Peyer's patch (tissue), 4 donors: ENCODE measurements at regions not wholly inside any gene's neighbourhood (a gene's known extent, or its start where the extent isn't known, plus 50 kb on each side); places are given as distances from the start of the nearest gene placed in this dataset.

Source experiments
- POLR2A ChIP-seq, 2 donors: fragments of 450-650 bp; IDR thresholded peaks; one replicate each; pipeline ENCODE4 v1.5.1; 2017; ENCODE audit warnings: antibody characterized with exemption in 2 of 2, mild to moderate bottlenecking in 2 of 2, moderate library complexity in 2 of 2
- TF ChIP-seq, protein P1 (sequence below), 6 experiments: fragments of 450-650 bp in 4 of 6; fragments of 200-600 bp in 2 of 6; sonication (generic) in 1 of 6; IDR thresholded peaks; one replicate each; pipeline ENCODE4 v1.5.1; 2017 to 2019; ENCODE audit warnings: antibody characterized with exemption in 6 of 6, mild to moderate bottlenecking in 3 of 6, moderate library complexity in 1 of 6

DNA sequence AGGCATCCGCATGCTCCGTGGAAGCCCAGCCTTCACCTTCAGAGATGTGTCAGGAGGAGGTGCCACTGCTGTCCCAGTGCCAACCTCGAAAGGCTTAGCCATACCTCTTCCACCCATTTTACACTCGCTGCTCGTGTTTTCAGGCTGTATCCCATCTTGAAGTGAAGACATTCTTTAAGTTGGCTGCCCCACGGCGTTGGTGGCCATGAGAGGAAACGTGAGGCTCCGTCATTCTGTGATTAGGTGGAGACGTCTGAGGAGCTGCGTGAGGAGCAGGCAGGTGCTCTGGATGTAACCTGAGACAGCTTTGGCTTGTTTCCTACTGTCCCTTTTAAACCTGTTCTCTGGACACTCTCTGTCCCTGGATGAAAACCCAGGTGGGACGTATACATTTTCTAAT lies 159.9 kb upstream of the RNF32 start:
- TF ChIP-seq, protein P1, sequence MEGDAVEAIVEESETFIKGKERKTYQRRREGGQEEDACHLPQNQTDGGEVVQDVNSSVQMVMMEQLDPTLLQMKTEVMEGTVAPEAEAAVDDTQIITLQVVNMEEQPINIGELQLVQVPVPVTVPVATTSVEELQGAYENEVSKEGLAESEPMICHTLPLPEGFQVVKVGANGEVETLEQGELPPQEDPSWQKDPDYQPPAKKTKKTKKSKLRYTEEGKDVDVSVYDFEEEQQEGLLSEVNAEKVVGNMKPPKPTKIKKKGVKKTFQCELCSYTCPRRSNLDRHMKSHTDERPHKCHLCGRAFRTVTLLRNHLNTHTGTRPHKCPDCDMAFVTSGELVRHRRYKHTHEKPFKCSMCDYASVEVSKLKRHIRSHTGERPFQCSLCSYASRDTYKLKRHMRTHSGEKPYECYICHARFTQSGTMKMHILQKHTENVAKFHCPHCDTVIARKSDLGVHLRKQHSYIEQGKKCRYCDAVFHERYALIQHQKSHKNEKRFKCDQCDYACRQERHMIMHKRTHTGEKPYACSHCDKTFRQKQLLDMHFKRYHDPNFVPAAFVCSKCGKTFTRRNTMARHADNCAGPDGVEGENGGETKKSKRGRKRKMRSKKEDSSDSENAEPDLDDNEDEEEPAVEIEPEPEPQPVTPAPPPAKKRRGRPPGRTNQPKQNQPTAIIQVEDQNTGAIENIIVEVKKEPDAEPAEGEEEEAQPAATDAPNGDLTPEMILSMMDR (IDR thresholded peaks at IDR 0.05): no peak
- TF ChIP-seq POLR2A (IDR thresholded peaks at IDR 0.05): no peak
